ENCODE measurements at regions not wholly inside any gene's neighbourhood (a gene's known extent, or its start where the extent isn't known, plus 50 kb on each side); places are given as distances from the start of the nearest gene placed in this dataset.

DNA sequence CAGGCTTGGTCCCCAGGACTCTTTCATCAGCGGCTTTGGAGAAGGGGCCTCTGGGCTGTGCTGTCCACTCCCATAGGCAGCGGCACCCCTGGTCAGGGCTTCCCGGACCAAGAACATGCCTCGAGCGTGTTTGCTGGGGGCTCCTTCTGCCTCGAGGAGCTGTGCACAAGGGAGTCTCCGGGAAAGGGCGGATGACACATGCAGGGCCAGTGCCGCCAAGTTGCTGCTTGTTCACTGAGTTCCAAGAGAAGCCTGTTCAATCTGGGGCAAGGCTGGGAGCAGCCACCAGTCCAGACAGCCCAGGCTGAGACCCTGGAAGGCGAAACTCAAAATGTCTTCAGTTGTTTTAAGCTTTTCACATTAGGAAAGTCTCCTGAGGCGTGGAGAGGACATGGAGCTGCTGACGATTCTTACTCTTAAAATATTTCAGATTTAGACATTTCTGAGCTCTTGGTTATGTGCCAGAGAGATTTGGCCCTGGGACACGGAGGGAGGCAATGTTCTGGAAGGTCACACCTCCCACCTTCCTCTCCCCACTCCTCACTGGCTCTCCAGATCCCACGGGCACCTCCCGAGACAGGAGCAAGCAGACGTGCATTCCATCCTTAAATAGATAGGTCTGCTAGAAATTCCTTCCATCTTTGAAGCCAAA is 84.5 kb upstream of the ZNF469 start:
- WGBS, 2 experiments (ENCODE audit: low coverage in 1 of 2, low lambda C conversion rate in 2 of 2, missing lambda C conversion rate in 2 of 2) = 16 to 22% methylated on average over 16 of the region's 16 CpGs
- peaks cover 27% of the 10 kb centered on the region for H3K4me1 ChIP-seq (ENCODE audit: insufficient read depth)
- no peaks in the 10 kb centered on the region for H3K27me3 ChIP-seq (replicated peaks; ENCODE audit: insufficient read depth)
- in situ Hi-C loops (cut with MboI) = no loop called here
- no peak overlapping the region for H2AFZ ChIP-seq
- no peak overlapping the region for H3K4me3 ChIP-seq
- TF ChIP-seq EZH2phosphoT487 (IDR thresholded peaks at IDR 0.05; ENCODE audit: insufficient read depth, low read depth) = no peak
- no peak for TF ChIP-seq EZH2 (IDR thresholded peaks at IDR 0.05; ENCODE audit: insufficient read depth, poor library complexity, severe bottlenecking)
- peaks cover 6% of the 10 kb centered on the region for H3F3A ChIP-seq (ENCODE audit: insufficient read depth)
- peak; percentile 90 for DNase-seq
- H3K9me2 ChIP-seq (ENCODE audit: insufficient read depth) = no peaks in the 10 kb centered on the region
- no peaks in the 10 kb centered on the region for H3K9me3 ChIP-seq (ENCODE audit: low read depth)
- peak overlapping the region; percentile 2 for H3K4me2 ChIP-seq (ENCODE audit: unreplicated experiment)
- H3K79me2 ChIP-seq (ENCODE audit: insufficient read depth) = no peaks in the 10 kb centered on the region
- no peaks in the 10 kb centered on the region for H4K20me1 ChIP-seq (ENCODE audit: insufficient read depth)
- H3K36me3 ChIP-seq (ENCODE audit: low read depth) = no peaks in the 10 kb centered on the region
- peak overlapping the region; percentile 63 for H3K9ac ChIP-seq
- peak overlapping the region; percentile 61 for H3K27ac ChIP-seq

DNA sequence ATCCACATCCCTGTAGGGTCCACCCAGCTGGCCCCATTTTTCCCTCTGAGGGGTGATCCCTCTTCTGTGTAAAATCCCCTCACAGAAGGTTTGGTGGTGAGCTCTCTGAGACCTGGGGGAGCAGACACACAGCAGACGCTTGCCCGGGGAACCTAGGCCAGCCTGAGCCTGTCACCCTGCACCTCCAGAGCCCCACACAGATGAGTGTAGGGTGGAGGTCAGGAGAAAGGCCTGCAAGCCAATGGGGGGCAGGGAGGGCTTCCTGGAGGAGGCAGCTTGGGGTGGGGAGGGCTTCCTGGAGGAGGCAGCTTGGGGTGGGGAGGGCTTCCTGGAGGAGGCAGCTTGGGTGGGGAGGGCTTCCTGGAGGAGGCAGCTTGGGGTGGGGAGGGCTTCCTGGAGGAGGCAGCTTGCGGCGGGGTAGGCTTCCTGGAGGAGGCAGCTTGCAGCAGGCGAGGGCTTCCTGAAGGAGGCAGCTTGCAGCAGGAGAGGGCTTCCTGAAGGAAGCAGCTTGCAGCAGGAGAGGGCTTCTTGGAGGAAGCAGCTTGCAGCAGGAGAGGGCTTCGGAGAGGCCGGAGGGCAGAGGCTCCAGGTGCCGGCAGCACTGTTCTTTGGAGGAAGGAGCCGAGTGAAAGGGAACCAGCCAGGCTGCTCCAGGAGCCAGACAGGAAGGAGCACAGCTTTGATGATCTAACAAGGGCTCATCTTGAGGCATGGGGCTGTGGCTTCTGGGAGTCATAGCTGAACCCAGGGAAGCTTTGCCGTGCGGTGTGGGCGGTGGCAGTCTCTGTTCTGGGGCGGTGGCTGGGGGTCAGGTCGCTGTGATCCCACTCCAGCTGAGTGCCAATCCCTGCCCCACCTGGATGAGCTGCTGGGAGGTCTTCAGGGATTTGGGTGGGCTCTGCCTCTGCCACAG is 83.7 kb upstream of the ZNF469 start:
- peak; percentile 89 for DNase-seq
- Histone ChIP-seq H3K4me3 (no peak overlapping the region), H3K36me3 (ENCODE audit: low read depth) (no peaks in the 10 kb centered on the region), H3K9me2 (ENCODE audit: insufficient read depth) (no peaks in the 10 kb centered on the region), H2AFZ (no peak overlapping the region), H3K9ac (peak overlapping the region; percentile 63), H3K27me3 (replicated peaks; ENCODE audit: insufficient read depth) (no peaks in the 10 kb centered on the region), H3F3A (ENCODE audit: insufficient read depth) (peaks cover 13% of the 10 kb centered on the region), H3K4me1 (ENCODE audit: insufficient read depth) (peaks cover 35% of the 10 kb centered on the region), H3K79me2 (ENCODE audit: insufficient read depth) (no peaks in the 10 kb centered on the region), H3K4me2 (ENCODE audit: unreplicated experiment) (peak overlapping the region; percentile 2), H3K27ac (peak overlapping the region; percentile 61), H3K9me3 (ENCODE audit: low read depth) (no peaks in the 10 kb centered on the region), H4K20me1 (ENCODE audit: insufficient read depth) (no peaks in the 10 kb centered on the region)
- TF ChIP-seq EZH2phosphoT487 (IDR thresholded peaks at IDR 0.05; ENCODE audit: insufficient read depth, low read depth) (no peak), EZH2 (IDR thresholded peaks at IDR 0.05; ENCODE audit: insufficient read depth, poor library complexity, severe bottlenecking) (no peak)
- 50 to 53% methylated on average over 12 to 13 of the region's 14 CpGs for WGBS, 2 experiments (ENCODE audit: low coverage in 1 of 2, low lambda C conversion rate in 2 of 2, missing lambda C conversion rate in 2 of 2)
- in situ Hi-C loops (cut with MboI) = no loop called here

DNA sequence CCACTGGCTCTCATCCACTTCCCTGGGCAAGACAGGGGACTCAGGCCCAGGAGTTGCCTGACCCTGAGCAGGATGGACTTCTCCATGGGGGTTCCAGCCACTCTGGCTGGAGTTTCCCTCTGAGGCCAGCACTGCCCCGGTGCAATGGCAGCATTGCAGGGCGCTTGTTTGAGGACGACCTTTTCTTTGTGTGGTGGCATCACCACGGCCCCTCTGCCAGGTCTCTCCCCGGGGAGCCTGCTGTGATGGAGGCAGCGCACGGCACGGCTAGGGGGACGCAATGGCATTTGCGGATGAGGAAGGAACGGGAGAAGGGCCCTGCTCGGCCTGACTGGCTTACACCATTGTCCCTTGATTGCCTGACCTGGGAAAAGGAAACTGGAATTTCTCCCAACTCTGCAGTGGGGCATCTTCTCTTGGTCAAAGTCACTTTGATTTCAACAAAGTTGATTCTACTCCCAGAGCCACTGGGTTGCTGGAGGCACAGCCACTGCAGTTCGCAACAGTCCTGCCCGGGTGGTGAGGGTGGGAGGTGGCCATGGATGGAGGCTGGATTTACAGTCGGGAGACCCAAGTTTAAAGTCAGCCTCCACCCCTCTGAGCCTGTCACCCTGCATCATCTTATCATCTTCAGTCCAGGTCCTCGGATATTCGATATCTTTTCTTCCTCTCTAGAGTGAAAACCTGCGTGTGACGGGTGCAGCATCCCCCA is 82.9 kb upstream of the ZNF469 start:
- Histone ChIP-seq H3K9me3 (ENCODE audit: low read depth) (no peaks in the 10 kb centered on the region), H4K20me1 (ENCODE audit: insufficient read depth) (no peaks in the 10 kb centered on the region), H3K27me3 (replicated peaks; ENCODE audit: insufficient read depth) (no peaks in the 10 kb centered on the region), H3K4me2 (ENCODE audit: unreplicated experiment) (no peak overlapping the region), H2AFZ (no peak overlapping the region), H3K4me1 (ENCODE audit: insufficient read depth) (peaks cover 42% of the 10 kb centered on the region), H3K36me3 (ENCODE audit: low read depth) (no peaks in the 10 kb centered on the region), H3K79me2 (ENCODE audit: insufficient read depth) (no peaks in the 10 kb centered on the region), H3K27ac (peak overlapping the region; percentile 26; the same call in 1 of the 2 replicates), H3K4me3 (no peak overlapping the region), H3K9me2 (ENCODE audit: insufficient read depth) (no peaks in the 10 kb centered on the region), H3K9ac (peak overlapping the region; percentile 25; the same call in 1 of the 2 replicates), H3F3A (ENCODE audit: insufficient read depth) (peaks cover 20% of the 10 kb centered on the region)
- in situ Hi-C loops (cut with MboI) = no loop called here
- no peak for TF ChIP-seq EZH2phosphoT487 (IDR thresholded peaks at IDR 0.05; ENCODE audit: insufficient read depth, low read depth)
- no peak for TF ChIP-seq EZH2 (IDR thresholded peaks at IDR 0.05; ENCODE audit: insufficient read depth, poor library complexity, severe bottlenecking)
- no peak for DNase-seq
- WGBS, 2 experiments (ENCODE audit: low coverage in 1 of 2, low lambda C conversion rate in 2 of 2, missing lambda C conversion rate in 2 of 2) = 95 to 96% methylated on average over 16 to 19 of the region's 19 CpGs

DNA sequence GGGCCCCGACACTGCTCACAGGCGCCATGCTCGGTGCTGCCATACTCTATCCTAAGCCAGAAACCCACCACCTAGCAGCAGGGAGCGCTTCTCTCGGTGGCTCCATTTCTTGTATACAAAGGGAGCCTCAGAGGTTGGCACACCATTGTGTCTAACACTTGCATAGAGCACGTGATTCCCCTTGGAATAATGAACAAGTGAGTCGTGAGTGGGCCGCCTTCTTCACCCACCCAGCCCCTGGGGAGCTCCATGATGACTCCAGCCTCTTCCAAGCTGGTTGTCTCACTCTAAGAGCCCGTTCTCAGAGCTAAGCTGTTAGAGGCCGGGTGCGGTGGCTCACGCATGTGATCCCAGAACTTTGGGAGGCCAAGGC is 82.3 kb upstream of the ZNF469 start:
- no peaks in the 10 kb centered on the region for H3K36me3 ChIP-seq (ENCODE audit: low read depth)
- no peak overlapping the region for H3K4me2 ChIP-seq (ENCODE audit: unreplicated experiment)
- H2AFZ ChIP-seq = no peak overlapping the region
- H3K9me2 ChIP-seq (ENCODE audit: insufficient read depth) = no peaks in the 10 kb centered on the region
- 83 to 96% methylated on average over 8 to 12 of the region's 12 CpGs for WGBS, 2 experiments (ENCODE audit: low coverage in 1 of 2, low lambda C conversion rate in 2 of 2, missing lambda C conversion rate in 2 of 2)
- peaks cover 23% of the 10 kb centered on the region for H3F3A ChIP-seq (ENCODE audit: insufficient read depth)
- no peak overlapping the region for H3K9ac ChIP-seq
- no peaks in the 10 kb centered on the region for H4K20me1 ChIP-seq (ENCODE audit: insufficient read depth)
- H3K4me1 ChIP-seq (ENCODE audit: insufficient read depth) = peaks cover 46% of the 10 kb centered on the region
- H3K27ac ChIP-seq = no peak overlapping the region
- no peak overlapping the region for H3K4me3 ChIP-seq
- H3K27me3 ChIP-seq (replicated peaks; ENCODE audit: insufficient read depth) = no peaks in the 10 kb centered on the region
- DNase-seq = peak; percentile 37
- H3K9me3 ChIP-seq (ENCODE audit: low read depth) = no peaks in the 10 kb centered on the region
- in situ Hi-C loops (cut with MboI) = no loop called here
- no peaks in the 10 kb centered on the region for H3K79me2 ChIP-seq (ENCODE audit: insufficient read depth)
- TF ChIP-seq EZH2 (IDR thresholded peaks at IDR 0.05; ENCODE audit: insufficient read depth, poor library complexity, severe bottlenecking) = no peak
- TF ChIP-seq EZH2phosphoT487 (IDR thresholded peaks at IDR 0.05; ENCODE audit: insufficient read depth, low read depth) = no peak

Measured in GM23248 (cell line).